Upper lobe of right lung (tissue), 1 donor: ENCODE measurements at regions not wholly inside any gene's neighbourhood (a gene's known extent, or its start where the extent isn't known, plus 50 kb on each side); places are given as distances from the start of the nearest gene placed in this dataset.

Source experiments
- ATAC-seq: fragments of 200-7000 bp; cut with Tn5 transposase; one replicate; pipeline ENCODE4 v1.9.1; 2020; ENCODE audit warnings: mild to moderate bottlenecking, moderate library complexity
- DNase-seq: peaks from one replicate; pipeline ENCODE4 v3.0.0-alpha.2; 2020
- H3K27ac ChIP-seq: fragments of 200-600 bp; one replicate; pipeline ENCODE4 v1.8.0; 2022
- H3K27me3 ChIP-seq: fragments of 200-600 bp; one replicate; pipeline ENCODE4 v1.8.0; 2022; ENCODE audit warnings: mild to moderate bottlenecking
- H3K36me3 ChIP-seq: fragments of 200-600 bp; one replicate; pipeline ENCODE4 v1.8.0; 2022
- H3K4me1 ChIP-seq: fragments of 200-600 bp; one replicate; pipeline ENCODE4 v1.8.0; 2022
- H3K4me3 ChIP-seq: fragments of 200-600 bp; one replicate; pipeline ENCODE4 v1.8.0; 2022; ENCODE audit warnings: mild to moderate bottlenecking
- H3K9me3 ChIP-seq: fragments of 200-600 bp; one replicate; pipeline ENCODE4 v1.8.0; 2022
- intact Hi-C: fragments of 100-400 bp; cut with DNase I; formaldehyde crosslinking; loops from one replicate; pipeline ENCODE4 v1.11.0; 2022
- TF ChIP-seq, protein P1 (sequence below): fragments of 200-600 bp; IDR thresholded peaks from one replicate; pipeline ENCODE4 v1.8.0; 2022; ENCODE audit warnings: antibody characterized with exemption
- donor health status: DM: no; HTN: yes; CAD: no; lungs with severe emphysema.

GRCh38 chr4:116400480-116400879 lies 684.9 kb downstream of the TRAM1L1 start:
- no peaks in the 10 kb centered on the region for H3K36me3 ChIP-seq
- no peaks in the 10 kb centered on the region for H3K4me1 ChIP-seq
- TF ChIP-seq, protein P1, sequence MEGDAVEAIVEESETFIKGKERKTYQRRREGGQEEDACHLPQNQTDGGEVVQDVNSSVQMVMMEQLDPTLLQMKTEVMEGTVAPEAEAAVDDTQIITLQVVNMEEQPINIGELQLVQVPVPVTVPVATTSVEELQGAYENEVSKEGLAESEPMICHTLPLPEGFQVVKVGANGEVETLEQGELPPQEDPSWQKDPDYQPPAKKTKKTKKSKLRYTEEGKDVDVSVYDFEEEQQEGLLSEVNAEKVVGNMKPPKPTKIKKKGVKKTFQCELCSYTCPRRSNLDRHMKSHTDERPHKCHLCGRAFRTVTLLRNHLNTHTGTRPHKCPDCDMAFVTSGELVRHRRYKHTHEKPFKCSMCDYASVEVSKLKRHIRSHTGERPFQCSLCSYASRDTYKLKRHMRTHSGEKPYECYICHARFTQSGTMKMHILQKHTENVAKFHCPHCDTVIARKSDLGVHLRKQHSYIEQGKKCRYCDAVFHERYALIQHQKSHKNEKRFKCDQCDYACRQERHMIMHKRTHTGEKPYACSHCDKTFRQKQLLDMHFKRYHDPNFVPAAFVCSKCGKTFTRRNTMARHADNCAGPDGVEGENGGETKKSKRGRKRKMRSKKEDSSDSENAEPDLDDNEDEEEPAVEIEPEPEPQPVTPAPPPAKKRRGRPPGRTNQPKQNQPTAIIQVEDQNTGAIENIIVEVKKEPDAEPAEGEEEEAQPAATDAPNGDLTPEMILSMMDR: no peak
- DNase-seq: no peak
- no peak overlapping the region for H3K4me3 ChIP-seq
- ATAC-seq: no peak
- no peaks in the 10 kb centered on the region for H3K27me3 ChIP-seq
- no peak overlapping the region for H3K27ac ChIP-seq
- intact Hi-C loops: no loop called here
- no peaks in the 10 kb centered on the region for H3K9me3 ChIP-seq

- no peak for ATAC-seq
Observed at GRCh38 chr4:116397714-116398113, 687.7 kb downstream of the TRAM1L1 start.

DNA sequence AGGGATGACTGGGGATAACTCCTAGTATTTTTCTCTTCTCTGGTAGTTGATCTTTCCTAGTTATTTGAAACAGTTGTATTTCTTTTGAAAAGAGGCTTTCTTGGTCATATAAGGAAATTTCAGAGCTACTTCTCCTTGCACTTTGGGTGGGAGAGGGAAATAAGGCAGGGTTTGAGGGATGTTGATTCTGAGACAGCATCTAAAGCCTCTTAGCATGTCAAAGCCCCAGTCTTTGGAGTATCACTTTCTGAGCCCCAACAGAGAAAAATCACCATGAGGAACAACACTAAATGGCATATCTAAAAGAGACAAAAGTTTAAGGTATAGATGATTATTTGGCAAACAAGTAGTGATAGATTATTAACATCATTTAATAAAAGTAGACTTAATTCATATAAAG lies 688.1 kb downstream of the TRAM1L1 start:
- H3K36me3 ChIP-seq: no peaks in the 10 kb centered on the region
- H3K27me3 ChIP-seq: no peaks in the 10 kb centered on the region
- TF ChIP-seq, protein P1: no peak
- ATAC-seq (no peak), DNase-seq (no peak)
- H3K9me3 ChIP-seq: no peaks in the 10 kb centered on the region
- intact Hi-C loops: no loop called here
- no peak overlapping the region for H3K27ac ChIP-seq
- H3K4me3 ChIP-seq: no peak overlapping the region
- no peaks in the 10 kb centered on the region for H3K4me1 ChIP-seq

More at GRCh38 chr4:116397714-116398113, 687.7 kb downstream of the TRAM1L1 start:
- no peak for DNase-seq
- Histone ChIP-seq H3K27ac (no peak overlapping the region), H3K4me3 (no peak overlapping the region), H3K9me3 (no peaks in the 10 kb centered on the region), H3K27me3 (no peaks in the 10 kb centered on the region), H3K36me3 (no peaks in the 10 kb centered on the region), H3K4me1 (no peaks in the 10 kb centered on the region)
- TF ChIP-seq, protein P1: no peak
- intact Hi-C loops: no loop called here

DNA sequence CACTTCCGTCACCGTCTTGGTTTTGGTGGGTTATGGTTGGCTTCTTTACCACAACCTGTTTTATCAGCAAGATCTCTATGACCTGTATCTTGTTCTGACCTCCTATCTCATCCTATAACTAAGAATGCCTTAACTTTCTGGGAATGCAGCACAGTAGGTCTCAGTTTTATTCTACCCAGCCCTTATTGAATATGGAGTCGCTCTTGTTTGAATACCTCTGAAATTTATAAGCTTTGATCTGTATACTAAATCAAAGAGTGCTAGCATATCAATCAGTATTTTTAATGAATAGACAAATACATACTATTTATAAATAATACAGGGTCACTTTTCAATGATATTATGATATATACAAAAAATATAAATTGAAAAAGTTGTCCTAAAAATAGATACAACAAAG lies 690.0 kb downstream of the TRAM1L1 start:
- no peak overlapping the region for H3K4me3 ChIP-seq
- no peaks in the 10 kb centered on the region for H3K9me3 ChIP-seq
- H3K4me1 ChIP-seq: no peaks in the 10 kb centered on the region
- intact Hi-C loops: no loop called here
- no peak for ATAC-seq
- no peaks in the 10 kb centered on the region for H3K36me3 ChIP-seq
- no peaks in the 10 kb centered on the region for H3K27me3 ChIP-seq
- no peak for DNase-seq
- no peak overlapping the region for H3K27ac ChIP-seq
- TF ChIP-seq, protein P1: no peak

DNA sequence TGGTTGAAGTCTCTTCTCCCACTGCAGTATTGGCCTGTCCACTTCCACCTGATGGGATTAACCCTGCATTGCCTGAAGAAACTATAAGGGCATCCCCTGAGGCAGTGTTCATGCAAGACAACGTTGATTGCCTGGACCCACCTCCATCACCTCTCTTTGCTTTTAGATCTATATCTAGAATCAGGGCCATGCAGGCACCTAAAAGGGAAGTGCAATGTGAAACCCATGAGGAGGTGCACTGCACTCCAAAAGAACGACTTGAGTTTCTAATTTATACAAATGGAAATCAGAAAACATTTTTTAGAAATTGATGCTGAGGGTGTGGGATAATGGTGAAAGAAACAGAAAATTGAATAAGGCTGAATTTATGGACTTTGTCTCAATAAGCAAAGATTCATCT lies 694.4 kb downstream of the TRAM1L1 start:
- TF ChIP-seq, protein P1: no peak
- no peak overlapping the region for H3K4me3 ChIP-seq
- no peaks in the 10 kb centered on the region for H3K27me3 ChIP-seq
- H3K9me3 ChIP-seq: no peaks in the 10 kb centered on the region
- no peak overlapping the region for H3K27ac ChIP-seq
- DNase-seq (no peak), ATAC-seq (no peak)
- intact Hi-C loops: no loop called here
- no peaks in the 10 kb centered on the region for H3K36me3 ChIP-seq
- no peaks in the 10 kb centered on the region for H3K4me1 ChIP-seq

GRCh38 chr4:116389139-116389538 lies 696.2 kb downstream of the TRAM1L1 start:
- Histone ChIP-seq H3K27ac (no peak overlapping the region), H3K27me3 (no peaks in the 10 kb centered on the region), H3K36me3 (no peaks in the 10 kb centered on the region), H3K9me3 (no peaks in the 10 kb centered on the region), H3K4me1 (no peaks in the 10 kb centered on the region), H3K4me3 (no peak overlapping the region)
- intact Hi-C loops: no loop called here
- no peak for ATAC-seq
- no peak for DNase-seq
- TF ChIP-seq, protein P1: no peak
